ENCODE measurements at regions not wholly inside any gene's neighbourhood (a gene's known extent, or its start where the extent isn't known, plus 50 kb on each side); places are given as distances from the start of the nearest gene placed in this dataset.
"Not testable (repeated sequence)": the region's sequence is repeated elsewhere in the genome, so short reads cannot be mapped to it uniquely, and the experiment has no call there.

DNA sequence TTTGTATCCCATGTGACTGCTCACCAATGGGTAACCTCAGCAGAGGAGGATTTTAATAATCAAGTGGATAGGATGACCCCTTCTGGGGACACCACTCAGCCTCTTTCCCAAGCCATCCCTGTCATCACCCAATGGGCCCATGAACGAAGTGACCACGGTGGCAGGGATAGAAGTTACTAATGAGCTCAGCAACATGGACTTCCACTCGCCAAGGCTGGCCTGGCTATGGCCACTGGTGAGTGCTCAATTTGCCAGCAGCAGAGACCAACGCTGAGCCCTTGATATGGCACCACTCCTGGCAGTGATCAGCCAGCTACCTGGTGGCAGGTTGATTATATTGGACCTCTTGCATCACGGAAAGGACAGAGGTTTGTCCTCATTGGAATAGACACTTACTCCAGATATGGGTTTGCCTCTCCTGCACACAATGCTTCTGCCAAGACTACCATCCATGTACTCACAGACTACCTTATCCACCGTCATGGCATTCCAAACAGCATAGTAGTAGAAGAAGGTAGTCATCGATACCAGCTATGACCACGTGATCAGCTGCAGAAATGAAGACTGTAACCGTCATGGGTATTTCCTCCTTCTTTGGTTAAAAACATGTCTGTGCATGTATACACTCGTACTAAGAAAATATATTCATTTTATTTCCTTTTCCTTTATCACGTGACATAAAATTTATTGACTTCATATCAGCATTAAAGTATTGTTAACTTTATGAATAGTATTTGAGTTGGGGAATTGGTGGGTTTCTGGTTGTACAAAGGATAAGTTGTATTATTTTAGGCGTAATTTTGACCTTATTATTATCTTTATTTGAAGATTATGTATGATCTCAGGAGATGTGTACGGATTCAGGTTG, 562.6 kb downstream of the PTPRU start:
- no peak for DNase-seq

GRCh38 chr1:29797125-29797524, 560.8 kb downstream of the PTPRU start:
- DNase-seq = not testable (repeated sequence)

GRCh38 chr1:29795965-29796364, 559.6 kb downstream of the PTPRU start:
- not testable (repeated sequence) for DNase-seq

GRCh38 chr1:29793653-29794348, 557.5 kb downstream of the PTPRU start:
- no peak for DNase-seq

DNA sequence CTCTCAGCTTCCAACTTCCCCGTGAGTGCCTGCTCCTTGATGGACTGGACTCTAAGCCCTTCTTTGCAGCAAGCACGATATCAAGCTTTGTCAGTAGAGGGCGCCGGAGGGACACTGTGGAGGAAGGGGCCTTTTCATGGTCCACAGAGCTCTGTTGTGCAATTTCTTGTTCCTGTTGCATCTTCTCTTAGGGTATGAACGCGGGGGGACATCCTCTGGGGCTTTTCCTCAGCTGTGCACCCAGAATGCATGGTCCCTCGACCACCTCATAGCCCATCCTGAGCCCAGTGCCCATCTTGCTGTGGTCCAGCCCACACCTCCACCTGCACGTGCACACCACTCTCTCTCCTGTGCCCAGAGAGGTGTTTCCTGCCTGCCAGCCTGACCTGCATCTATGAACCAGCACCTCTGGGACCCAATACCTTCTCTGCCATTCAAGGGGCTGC, 556.8 kb downstream of the PTPRU start:
- peak; percentile 79 for DNase-seq

DNA sequence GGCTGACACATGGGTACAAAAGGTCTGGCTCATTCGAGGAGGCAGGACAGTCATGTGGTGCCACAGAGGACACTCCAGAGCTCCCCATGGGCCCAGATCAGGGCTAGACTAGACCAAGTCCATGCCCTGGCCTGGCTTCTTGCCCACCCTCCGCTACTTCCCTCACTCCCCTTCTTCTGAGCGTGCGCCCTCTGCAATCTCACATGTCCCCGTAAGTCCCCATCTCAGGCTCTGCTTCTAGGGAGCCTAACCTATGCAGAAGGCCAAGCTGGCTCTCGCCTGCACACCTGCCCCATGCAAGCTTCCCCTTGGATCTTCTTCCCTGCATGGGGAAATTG, 553.6 kb downstream of the PTPRU start:
- no peak for DNase-seq

- DNase-seq = no peak
Observed at GRCh38 chr1:29789221-29789909, 553.0 kb downstream of the PTPRU start.

DNA sequence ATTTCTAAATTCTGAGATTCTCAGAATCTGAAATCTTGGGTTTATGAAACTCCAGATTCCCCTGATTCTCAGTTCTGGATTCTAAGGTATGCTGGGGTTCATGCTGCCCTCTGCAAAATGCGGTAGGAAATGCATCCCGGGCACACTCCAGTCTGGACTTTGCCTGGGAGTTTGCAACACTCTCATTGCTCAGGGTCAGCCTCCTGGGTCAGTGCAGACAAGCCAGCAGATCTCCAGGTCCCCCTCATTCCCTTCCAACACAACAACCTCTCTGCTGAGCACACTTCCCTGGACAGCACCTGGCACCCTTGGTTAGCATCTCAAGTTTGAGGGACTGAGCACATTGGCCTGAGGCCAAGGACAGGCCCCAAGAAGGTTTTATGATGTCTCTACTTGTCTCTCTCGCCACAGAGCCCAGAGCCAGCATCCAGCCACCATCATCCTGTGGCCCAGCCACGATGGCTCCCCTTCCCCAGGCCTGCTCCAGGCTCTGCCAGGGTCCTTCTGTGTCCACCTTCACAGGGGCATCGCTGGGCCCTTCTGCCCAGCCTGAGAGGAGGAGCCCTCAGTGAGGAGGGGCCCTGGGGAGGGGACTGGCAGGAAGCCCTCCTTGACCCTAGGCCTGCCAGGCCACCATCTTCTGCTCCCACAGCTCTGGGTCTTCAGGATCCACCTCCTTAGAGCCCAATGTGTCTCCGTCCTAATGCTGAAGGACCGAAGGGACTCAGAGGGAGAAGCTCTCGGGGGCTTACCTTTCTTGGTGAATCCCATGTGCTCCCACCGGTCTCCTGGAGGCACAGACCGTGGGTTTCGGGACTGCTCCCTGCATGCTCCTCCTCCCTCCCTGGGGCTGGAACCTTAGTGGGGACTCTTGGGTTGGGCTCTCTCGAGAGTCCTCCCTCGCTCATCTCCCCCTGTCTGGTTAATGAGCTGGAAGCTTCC, 550.7 kb downstream of the PTPRU start:
- DNase-seq = no peak

GRCh38 chr1:29786195-29786594, 549.9 kb downstream of the PTPRU start:
- peak; percentile 2 for DNase-seq

DNA sequence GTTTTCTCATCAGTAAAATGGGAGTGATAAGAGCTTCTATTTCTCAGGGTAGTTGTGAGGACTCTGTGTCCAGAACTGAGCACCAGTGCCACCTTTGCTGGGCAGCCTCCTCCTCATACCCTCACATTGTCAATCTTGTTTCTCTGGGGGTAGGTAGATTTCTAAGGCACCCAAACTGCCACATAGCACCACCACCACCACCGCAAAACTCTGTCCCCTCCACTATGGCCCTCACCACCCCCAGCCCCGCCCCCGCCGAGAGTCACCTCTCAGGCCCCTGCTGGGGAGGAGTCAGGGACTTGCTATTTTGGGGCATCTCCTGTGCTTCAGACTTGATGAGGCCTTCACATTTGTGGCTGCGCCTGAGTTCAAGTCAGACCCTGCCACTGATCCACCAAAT, 549.2 kb downstream of the PTPRU start:
- no peak for DNase-seq

- DNase-seq = no peak
Observed at GRCh38 chr1:29785137-29785527, 548.8 kb downstream of the PTPRU start.

GRCh38 chr1:29784276-29785136, 548.2 kb downstream of the PTPRU start:
- no peak for DNase-seq

DNA sequence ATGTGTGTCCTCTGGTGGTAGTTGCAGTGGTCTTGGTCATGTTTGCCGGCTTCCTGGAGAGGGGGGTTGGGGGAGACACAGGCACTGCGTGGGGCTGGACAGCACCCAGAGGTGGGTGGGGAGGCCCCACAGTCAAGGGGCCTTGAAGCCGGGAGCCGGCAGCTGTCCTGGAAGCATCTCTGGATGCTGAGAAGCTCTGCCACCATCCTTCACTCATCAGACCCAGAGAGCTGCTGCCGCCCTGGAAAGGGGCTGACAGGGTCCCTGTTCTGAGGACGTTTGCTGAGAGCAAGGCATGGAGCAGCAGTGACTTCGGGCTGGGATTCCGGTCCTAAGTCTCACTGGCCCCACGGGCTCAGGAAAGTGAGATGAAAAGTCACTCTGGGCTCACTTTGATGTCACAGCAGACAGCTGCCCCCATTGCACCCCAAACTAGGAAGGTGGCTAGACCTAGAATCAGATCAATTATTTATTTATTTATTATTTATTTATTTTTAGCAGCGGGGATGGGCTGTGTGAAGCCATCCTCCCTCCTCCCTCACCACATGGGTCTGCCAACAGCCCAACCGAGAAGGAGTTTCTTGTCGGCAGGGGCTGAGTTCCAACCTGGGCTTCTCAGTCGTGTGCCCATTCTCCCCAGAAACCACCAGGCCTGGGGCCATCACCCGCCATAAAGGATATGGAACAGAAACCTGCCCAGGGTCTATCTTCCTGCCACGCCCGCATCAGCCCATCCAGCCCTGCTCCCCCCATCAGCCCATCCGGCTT, 547.4 kb downstream of the PTPRU start:
- no peak for DNase-seq

DNA sequence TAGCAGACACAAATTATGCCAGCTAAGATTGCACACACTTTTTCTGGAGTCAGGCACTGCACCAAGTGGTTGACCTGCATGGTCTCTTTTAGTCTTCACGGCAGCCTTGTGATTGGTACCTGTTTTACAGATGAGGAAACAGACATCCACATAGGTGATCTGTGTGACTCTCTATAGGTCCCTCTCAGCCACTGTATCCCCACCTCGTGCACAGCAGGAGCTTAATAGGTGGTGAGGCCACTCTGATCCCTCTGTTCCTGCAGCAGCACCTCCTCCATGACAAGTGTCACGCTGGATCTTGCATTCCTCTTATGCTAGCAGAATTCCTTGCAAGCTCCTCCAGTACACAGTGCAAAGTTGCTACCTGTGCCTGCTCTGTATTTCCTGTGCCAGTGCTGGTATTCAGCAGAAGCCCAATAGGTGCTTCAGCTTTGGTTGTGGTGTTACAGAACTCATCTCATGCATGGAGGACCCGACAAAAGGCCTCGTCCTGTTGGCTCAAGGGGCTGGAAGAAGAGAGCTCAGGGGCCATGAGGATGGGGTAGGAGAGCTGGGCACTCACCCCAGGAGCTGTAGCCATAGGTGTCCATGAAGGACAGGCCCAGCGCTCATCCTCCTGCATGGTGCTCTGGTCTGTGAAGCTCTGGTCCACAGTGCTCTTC, 546.7 kb downstream of the PTPRU start:
- no peak for DNase-seq

DNA sequence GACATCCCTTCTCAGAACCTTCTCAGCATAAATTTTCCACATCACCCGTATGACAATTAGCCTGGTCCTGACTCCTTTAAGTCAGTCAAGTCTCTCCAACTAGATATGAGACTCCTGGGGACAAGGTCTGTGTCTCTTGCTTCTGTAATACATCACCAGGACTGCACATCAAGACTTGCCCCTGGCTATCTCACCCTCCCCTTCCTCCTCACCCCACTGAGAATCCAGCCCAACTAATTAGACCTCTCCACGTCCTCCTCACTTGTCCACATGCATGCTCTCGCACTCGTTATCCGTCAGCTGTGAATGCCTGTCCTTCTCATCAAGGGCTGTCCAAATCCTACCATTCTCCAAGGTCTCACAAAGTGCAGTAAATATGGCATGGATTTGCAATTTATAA, 542.8 kb downstream of the PTPRU start:
- DNase-seq = no peak

- DNase-seq = no peak
Observed at GRCh38 chr1:29777522-29777921, 541.2 kb downstream of the PTPRU start.

GRCh38 chr1:29774355-29774754, 538.0 kb downstream of the PTPRU start:
- DNase-seq = no peak

DNA sequence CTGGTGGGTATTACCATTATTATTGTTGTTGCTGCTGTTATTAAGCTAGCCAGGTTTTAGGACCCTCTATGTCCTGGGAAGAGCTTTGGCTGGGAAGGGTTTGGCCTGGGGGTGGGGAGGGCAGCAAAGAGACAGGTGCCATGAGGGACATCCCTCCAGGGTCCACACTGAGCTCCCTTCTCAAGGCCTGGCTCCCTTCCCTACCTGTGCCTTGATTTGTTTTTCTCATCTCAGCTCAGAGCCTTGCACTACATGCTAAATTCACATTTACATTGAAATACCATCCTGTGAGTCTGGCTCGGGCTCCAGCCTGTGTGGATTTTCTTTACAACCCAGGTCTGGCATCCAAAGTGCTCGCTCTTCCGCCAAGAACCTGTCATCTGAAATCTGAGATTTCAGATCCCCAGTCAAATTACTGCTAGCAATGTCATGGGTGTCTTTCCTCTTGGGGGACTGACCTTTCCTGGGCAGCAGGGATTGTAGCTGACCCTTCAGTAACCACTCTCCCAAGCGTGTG, 536.3 kb downstream of the PTPRU start:
- DNase-seq = no peak

DNA sequence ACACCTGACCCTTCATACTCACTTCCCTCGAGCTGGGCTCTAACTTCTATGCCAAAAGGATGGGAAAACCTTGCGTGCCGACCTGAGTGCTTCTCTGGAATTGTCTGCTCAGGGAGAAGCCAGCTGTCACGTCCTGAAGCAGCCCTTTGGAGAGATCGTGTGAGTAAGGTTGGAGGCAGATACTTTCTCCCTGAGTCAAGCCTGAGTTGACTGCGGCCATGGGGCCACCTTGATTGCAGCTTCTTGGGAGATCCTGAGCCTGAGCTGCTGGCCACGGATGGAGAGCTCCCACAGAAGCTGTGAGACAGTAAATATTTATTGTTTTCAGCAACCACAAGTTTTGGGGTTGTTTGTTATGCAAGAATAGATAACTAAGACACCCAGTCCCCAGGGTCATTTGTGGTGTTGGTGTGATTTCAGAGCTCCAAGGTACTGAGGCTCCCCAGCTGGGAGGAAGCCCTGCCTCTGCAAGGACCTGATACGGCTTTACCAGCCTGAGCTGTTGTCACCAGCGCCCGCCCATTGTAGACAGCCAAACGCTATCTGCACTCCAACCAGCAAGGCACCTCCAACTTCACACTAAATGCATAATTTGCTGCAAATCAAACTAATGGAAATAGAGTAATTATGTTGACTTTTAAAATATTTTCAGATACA, 531.6 kb downstream of the PTPRU start:
- no peak for DNase-seq

Measured in NCI-H1105 treated with DMSO at 0.1 percent for 48 hours (cell line).